OCI-LY1 (cell line): ENCODE measurements at regions not wholly inside any gene's neighbourhood (a gene's known extent, or its start where the extent isn't known, plus 50 kb on each side); places are given as distances from the start of the nearest gene placed in this dataset.

Experiments
- H2AFZ ChIP-seq: fragments of 200-600 bp; sonication (generic), shearing (Covaris generic); 2 replicates; pipeline ENCODE4 v1.6.0; 2014; ENCODE audit warnings: antibody characterized with exemption, mild to moderate bottlenecking, low read length
- H3F3A ChIP-seq: fragments of 200-600 bp; sonication (generic), shearing (Covaris generic); 2 replicates; pipeline ENCODE4 v1.6.0; 2014; ENCODE audit warnings: mild to moderate bottlenecking, antibody characterized with exemption, low read length, moderate library complexity; ENCODE audit not compliant: insufficient read depth
- H3K27ac ChIP-seq: fragments of 200-600 bp; sonication (generic); 2 replicates; pipeline ENCODE4 v1.5.1; 2014; ENCODE audit warnings: low read length, mixed run types, mild to moderate bottlenecking, low read depth; ENCODE audit not compliant: poor library complexity, severe bottlenecking
- H3K27me3 ChIP-seq: fragments of 200-600 bp; sonication (generic); 2 replicates; pipeline ENCODE4 v1.6.0; 2014; ENCODE audit warnings: antibody characterized with exemption, mild to moderate bottlenecking, low read length, moderate library complexity; ENCODE audit not compliant: insufficient read depth
- H3K36me3 ChIP-seq: fragments of 200-600 bp; sonication (generic); 2 replicates; pipeline ENCODE4 v1.6.1; 2014; ENCODE audit warnings: mild to moderate bottlenecking, antibody characterized with exemption, low read length, moderate library complexity, mixed read lengths; ENCODE audit not compliant: insufficient read depth
- H3K4me1 ChIP-seq: fragments of 200-600 bp; sonication (generic); 2 replicates; pipeline ENCODE4 v1.5.1; 2014; ENCODE audit warnings: mild to moderate bottlenecking, low read length, moderate library complexity; ENCODE audit not compliant: insufficient read depth, severe bottlenecking
- H3K4me2 ChIP-seq: fragments of 200-600 bp; sonication (generic), shearing (Covaris generic); 2 replicates; pipeline ENCODE4 v1.6.1; 2014; ENCODE audit warnings: low read length
- H3K4me3 ChIP-seq: fragments of 200-600 bp; sonication (generic); 2 replicates; pipeline ENCODE4 v1.5.1; 2014; ENCODE audit warnings: low read length, low read depth, mild to moderate bottlenecking, mixed read lengths; ENCODE audit not compliant: poor library complexity, severe bottlenecking
- H3K79me2 ChIP-seq: fragments of 200-600 bp; shearing (Covaris generic); 2 replicates; pipeline ENCODE4 v1.6.1; 2016; ENCODE audit warnings: mixed run types, low read length, mixed read lengths; ENCODE audit not compliant: insufficient read depth
- H3K9ac ChIP-seq: fragments of 200-600 bp; sonication (generic), shearing (Covaris generic); 2 replicates; pipeline ENCODE4 v1.6.1; 2014; ENCODE audit warnings: mild to moderate bottlenecking, low read length, mixed read lengths
- H3K9me2 ChIP-seq: fragments of 200-600 bp; sonication (generic), shearing (Covaris generic); 2 replicates; pipeline ENCODE4 v1.6.1; 2014; ENCODE audit warnings: low read depth, mild to moderate bottlenecking, low read length, mixed read lengths
- H3K9me3 ChIP-seq: fragments of 200-600 bp; shearing (Covaris generic); 2 replicates; pipeline ENCODE4 v1.6.1; 2014; ENCODE audit warnings: low read length, mixed read lengths
- H4K20me1 ChIP-seq: fragments of 200-600 bp; sonication (generic), shearing (Covaris generic); 2 replicates; pipeline ENCODE4 v1.6.0; 2016; ENCODE audit warnings: mild to moderate bottlenecking, low read length; ENCODE audit not compliant: insufficient read depth
- CTCF ChIP-seq: fragments of 200-600 bp; sonication (generic), shearing (Covaris generic); IDR thresholded peaks from 2 replicates; pipeline ENCODE4 v1.5.1; 2017; ENCODE audit warnings: mild to moderate bottlenecking, antibody characterized with exemption, low read length, moderate library complexity, mixed read lengths
- EZH2 ChIP-seq: fragments of 200-600 bp; sonication (generic), shearing (Covaris generic); IDR thresholded peaks from 2 replicates; pipeline ENCODE4 v1.8.0; 2017; ENCODE audit warnings: borderline replicate concordance, mixed run types, mild to moderate bottlenecking, antibody characterized with exemption, low read length, moderate library complexity, mixed read lengths

- no peak overlapping the region for H3K27ac ChIP-seq
- no peak overlapping the region for H3K4me2 ChIP-seq
- no peaks in the 10 kb centered on the region for H3K9me3 ChIP-seq
- H3K4me3 ChIP-seq, result no peak overlapping the region
- H2AFZ ChIP-seq, result no peak overlapping the region
- H3F3A ChIP-seq, result no peaks in the 10 kb centered on the region
- no peaks in the 10 kb centered on the region for H3K4me1 ChIP-seq
- H3K36me3 ChIP-seq, result no peaks in the 10 kb centered on the region
- H3K9ac ChIP-seq, result no peak overlapping the region
- TF ChIP-seq CTCF, result no peak
- no peak for TF ChIP-seq EZH2
- no peaks in the 10 kb centered on the region for H3K27me3 ChIP-seq
- H3K9me2 ChIP-seq, result no peaks in the 10 kb centered on the region
- no peaks in the 10 kb centered on the region for H3K79me2 ChIP-seq
- no peaks in the 10 kb centered on the region for H4K20me1 ChIP-seq
These were observed 332.6 kb upstream of the ZNF32 start for GRCh38 chr10:43981232-43981631.

GRCh38 chr10:43980715-43981114, 332.0 kb upstream of the ZNF32 start:
- no peak for TF ChIP-seq EZH2
- TF ChIP-seq CTCF, result no peak
- Histone ChIP-seq H3F3A (no peaks in the 10 kb centered on the region), H3K4me2 (no peak overlapping the region), H3K27ac (no peak overlapping the region), H3K79me2 (no peaks in the 10 kb centered on the region), H3K9ac (no peak overlapping the region), H3K36me3 (no peaks in the 10 kb centered on the region), H3K4me1 (no peaks in the 10 kb centered on the region), H2AFZ (no peak overlapping the region), H3K4me3 (no peak overlapping the region), H3K9me3 (no peaks in the 10 kb centered on the region), H4K20me1 (no peaks in the 10 kb centered on the region), H3K9me2 (no peaks in the 10 kb centered on the region), H3K27me3 (no peaks in the 10 kb centered on the region)

- Histone ChIP-seq H3K4me2 (no peak overlapping the region), H3K9me2 (no peaks in the 10 kb centered on the region), H3K36me3 (no peaks in the 10 kb centered on the region), H3F3A (no peaks in the 10 kb centered on the region), H3K27me3 (no peaks in the 10 kb centered on the region), H2AFZ (no peak overlapping the region), H3K27ac (no peak overlapping the region), H3K79me2 (no peaks in the 10 kb centered on the region), H3K4me1 (no peaks in the 10 kb centered on the region), H3K9me3 (no peaks in the 10 kb centered on the region), H3K4me3 (no peak overlapping the region), H3K9ac (no peak overlapping the region), H4K20me1 (no peaks in the 10 kb centered on the region)
- TF ChIP-seq CTCF (no peak), EZH2 (no peak)
These were observed 331.6 kb upstream of the ZNF32 start for GRCh38 chr10:43980313-43980712.
